GM10266 (cell line): ENCODE measurements at regions not wholly inside any gene's neighbourhood (a gene's known extent, or its start where the extent isn't known, plus 50 kb on each side); places are given as distances from the start of the nearest gene placed in this dataset.

ENCODE experiments used
- DNase-seq: peaks from one replicate; pipeline ENCODE4 v3.0.0; 2012; ENCODE audit errors: extremely low spot score
- CTCF ChIP-seq: IDR thresholded peaks from 2 replicates; pipeline ENCODE4 v1.5.1; 2012; ENCODE audit warnings: mild to moderate bottlenecking, low read depth; ENCODE audit not compliant: control insufficient read depth, insufficient read depth; ENCODE audit errors: missing control alignments

- no peak for TF ChIP-seq CTCF
These were observed 686.5 kb upstream of the ADGRL2 start for GRCh38 chr1:81114191-81114590.

GRCh38 chr1:81113688-81114087 lies 687.0 kb upstream of the ADGRL2 start:
- DNase-seq: no peak
- TF ChIP-seq CTCF: no peak

More at GRCh38 chr1:81114191-81114590, 686.5 kb upstream of the ADGRL2 start:
- no peak for DNase-seq

GRCh38 chr1:81111818-81112217 lies 688.9 kb upstream of the ADGRL2 start:
- TF ChIP-seq CTCF: no peak
- DNase-seq: no peak

- DNase-seq: no peak
- no peak for TF ChIP-seq CTCF
These were observed 691.7 kb upstream of the ADGRL2 start for GRCh38 chr1:81109038-81109437.

- TF ChIP-seq CTCF: no peak
- no peak for DNase-seq
These were observed 702.9 kb upstream of the ADGRL2 start for GRCh38 chr1:81097860-81098259.

GRCh38 chr1:81073580-81073979 lies 727.2 kb upstream of the ADGRL2 start:
- TF ChIP-seq CTCF: no peak

GRCh38 chr1:81071969-81072753 lies 728.6 kb upstream of the ADGRL2 start:
- no peak for TF ChIP-seq CTCF
- DNase-seq: no peak

More at GRCh38 chr1:81073580-81073979, 727.2 kb upstream of the ADGRL2 start:
- DNase-seq: no peak
